ENCODE measurements at regions not wholly inside any gene's neighbourhood (a gene's known extent, or its start where the extent isn't known, plus 50 kb on each side); places are given as distances from the start of the nearest gene placed in this dataset.

DNA sequence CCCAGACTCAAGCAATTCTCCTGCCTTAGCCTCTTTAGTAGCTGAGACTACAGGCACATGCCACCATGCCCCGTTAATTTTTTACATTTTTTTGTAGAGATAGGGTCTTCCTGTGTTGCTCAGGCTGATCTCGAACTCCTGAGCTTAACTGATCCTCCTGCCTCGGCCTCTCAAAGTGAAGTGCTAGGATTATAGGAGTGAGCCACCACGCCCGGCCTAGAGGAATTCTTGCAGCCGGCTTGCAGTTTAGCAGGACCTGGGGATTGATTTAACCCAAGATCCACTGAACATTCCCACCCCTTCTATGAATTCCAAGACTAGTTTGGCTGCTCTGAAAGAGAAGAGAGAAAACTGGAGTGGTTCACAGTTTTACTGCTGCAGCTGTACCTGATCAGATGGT, 63.3 kb upstream of the TNRC6B start:
- FAIRE-seq = no peak
- TF ChIP-seq, protein P1, sequence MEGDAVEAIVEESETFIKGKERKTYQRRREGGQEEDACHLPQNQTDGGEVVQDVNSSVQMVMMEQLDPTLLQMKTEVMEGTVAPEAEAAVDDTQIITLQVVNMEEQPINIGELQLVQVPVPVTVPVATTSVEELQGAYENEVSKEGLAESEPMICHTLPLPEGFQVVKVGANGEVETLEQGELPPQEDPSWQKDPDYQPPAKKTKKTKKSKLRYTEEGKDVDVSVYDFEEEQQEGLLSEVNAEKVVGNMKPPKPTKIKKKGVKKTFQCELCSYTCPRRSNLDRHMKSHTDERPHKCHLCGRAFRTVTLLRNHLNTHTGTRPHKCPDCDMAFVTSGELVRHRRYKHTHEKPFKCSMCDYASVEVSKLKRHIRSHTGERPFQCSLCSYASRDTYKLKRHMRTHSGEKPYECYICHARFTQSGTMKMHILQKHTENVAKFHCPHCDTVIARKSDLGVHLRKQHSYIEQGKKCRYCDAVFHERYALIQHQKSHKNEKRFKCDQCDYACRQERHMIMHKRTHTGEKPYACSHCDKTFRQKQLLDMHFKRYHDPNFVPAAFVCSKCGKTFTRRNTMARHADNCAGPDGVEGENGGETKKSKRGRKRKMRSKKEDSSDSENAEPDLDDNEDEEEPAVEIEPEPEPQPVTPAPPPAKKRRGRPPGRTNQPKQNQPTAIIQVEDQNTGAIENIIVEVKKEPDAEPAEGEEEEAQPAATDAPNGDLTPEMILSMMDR (optimal IDR thresholded peaks at IDR 0.05 in 1 of 3, IDR thresholded peaks at IDR 0.05 in 1 of 3, conservative IDR thresholded peaks at IDR 0.05 in 1 of 3; ENCODE audit: extremely low read depth in 1 of 3, insufficient read depth in 2 of 3, low read length in 3 of 3) = no peak
- TF ChIP-seq EZH2 (IDR thresholded peaks at IDR 0.05; ENCODE audit: low read length) = no peak
- Histone ChIP-seq H3K9ac (ENCODE audit: control insufficient read depth, extremely low read depth, insufficient read depth, low read length) (no peak overlapping the region), H3K4me2 (ENCODE audit: control insufficient read depth, extremely low read depth, insufficient read depth, low read depth, low read length) (no peak overlapping the region), H3K36me3 (ENCODE audit: control insufficient read depth in 2 of 2, extremely low read depth in 1 of 2, insufficient read depth in 2 of 2, low read length in 2 of 2) (no peaks in the 10 kb centered on the region), H3K9me3 (ENCODE audit: control insufficient read depth, low read depth, low read length) (no peaks in the 10 kb centered on the region), H3K27me3 (ENCODE audit: control insufficient read depth, extremely low read depth, insufficient read depth, low read length) (no peaks in the 10 kb centered on the region), H3K27ac (ENCODE audit: control insufficient read depth, insufficient read depth, low read length) (no peak overlapping the region), H4K20me1 (ENCODE audit: control insufficient read depth, extremely low read depth, insufficient read depth, low read length) (no peaks in the 10 kb centered on the region), H3K4me1 (ENCODE audit: control insufficient read depth, extremely low read depth, insufficient read depth, low read length) (no peaks in the 10 kb centered on the region), H3K79me2 (ENCODE audit: control insufficient read depth, insufficient read depth, low read length) (no peaks in the 10 kb centered on the region), H3K4me3 (ENCODE audit: control insufficient read depth in 2 of 3, extremely low read depth in 1 of 3, insufficient read depth in 2 of 3, low read depth in 1 of 3, low read length in 3 of 3) (no peak overlapping the region), H3K9me1 (ENCODE audit: control insufficient read depth, extremely low read depth, insufficient read depth, low read length) (no peaks in the 10 kb centered on the region), H2AFZ (ENCODE audit: control insufficient read depth, low read length) (no peak overlapping the region)
- dilution Hi-C loops (cut with MboI; ENCODE audit: extremely low pct_ligation_motif_present, low sequenced_read_pairs) = no loop called here
- no peak for DNase-seq (ENCODE audit: low read depth, low spot score)

DNA sequence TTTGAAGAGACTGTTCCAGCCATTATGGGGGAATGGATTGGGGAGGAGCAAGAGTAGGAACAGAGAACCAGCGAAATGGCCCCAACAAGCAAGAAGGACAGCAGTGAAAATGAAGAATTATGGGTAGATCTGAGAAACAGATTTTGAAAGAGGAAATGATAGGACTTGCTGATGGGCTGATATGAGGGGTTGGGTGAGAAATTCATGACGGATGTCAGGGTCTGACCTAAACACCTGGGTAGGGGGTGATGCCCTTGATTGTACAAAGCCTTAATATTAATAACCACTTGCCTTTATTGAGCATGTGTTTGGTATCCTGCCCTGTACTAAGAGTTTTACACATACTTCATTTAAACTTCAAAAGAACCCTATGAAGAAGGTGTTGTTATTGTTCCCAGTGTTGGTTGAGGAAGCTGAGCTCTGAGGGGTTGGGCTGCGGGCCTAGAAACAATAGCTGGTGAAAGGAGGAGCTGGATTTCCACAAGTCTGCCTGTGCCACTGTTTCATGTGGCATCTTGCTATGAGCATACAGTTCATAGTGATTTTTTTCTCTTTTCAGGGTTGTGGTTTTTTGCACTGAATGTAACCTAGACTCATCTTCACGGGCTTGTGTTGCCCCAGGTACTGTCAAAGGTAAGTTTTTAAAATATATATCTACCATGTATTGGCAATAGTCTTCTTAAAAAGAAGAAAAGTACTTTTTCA, 61.1 kb upstream of the TNRC6B start:
- DNase-seq (ENCODE audit: low read depth, low spot score) = no peak
- no peak overlapping the region for H3K4me2 ChIP-seq (ENCODE audit: control insufficient read depth, extremely low read depth, insufficient read depth, low read depth, low read length)
- H3K27ac ChIP-seq (ENCODE audit: control insufficient read depth, insufficient read depth, low read length) = no peak overlapping the region
- no peak overlapping the region for H3K9ac ChIP-seq (ENCODE audit: control insufficient read depth, extremely low read depth, insufficient read depth, low read length)
- no peaks in the 10 kb centered on the region for H4K20me1 ChIP-seq (ENCODE audit: control insufficient read depth, extremely low read depth, insufficient read depth, low read length)
- no peak overlapping the region for H3K4me3 ChIP-seq (ENCODE audit: control insufficient read depth in 2 of 3, extremely low read depth in 1 of 3, insufficient read depth in 2 of 3, low read depth in 1 of 3, low read length in 3 of 3)
- FAIRE-seq = no peak
- no peak for TF ChIP-seq EZH2 (IDR thresholded peaks at IDR 0.05; ENCODE audit: low read length)
- TF ChIP-seq, protein P1 (optimal IDR thresholded peaks at IDR 0.05 in 1 of 3, IDR thresholded peaks at IDR 0.05 in 1 of 3, conservative IDR thresholded peaks at IDR 0.05 in 1 of 3; ENCODE audit: extremely low read depth in 1 of 3, insufficient read depth in 2 of 3, low read length in 3 of 3) = no peak
- H3K79me2 ChIP-seq (ENCODE audit: control insufficient read depth, insufficient read depth, low read length) = no peaks in the 10 kb centered on the region
- no peak overlapping the region for H2AFZ ChIP-seq (ENCODE audit: control insufficient read depth, low read length)
- H3K9me1 ChIP-seq (ENCODE audit: control insufficient read depth, extremely low read depth, insufficient read depth, low read length) = no peaks in the 10 kb centered on the region
- no peaks in the 10 kb centered on the region for H3K36me3 ChIP-seq (ENCODE audit: control insufficient read depth in 2 of 2, extremely low read depth in 1 of 2, insufficient read depth in 2 of 2, low read length in 2 of 2)
- no peaks in the 10 kb centered on the region for H3K27me3 ChIP-seq (ENCODE audit: control insufficient read depth, extremely low read depth, insufficient read depth, low read length)
- dilution Hi-C loops (cut with MboI; ENCODE audit: extremely low pct_ligation_motif_present, low sequenced_read_pairs) = no loop called here
- no peaks in the 10 kb centered on the region for H3K9me3 ChIP-seq (ENCODE audit: control insufficient read depth, low read depth, low read length)
- no peaks in the 10 kb centered on the region for H3K4me1 ChIP-seq (ENCODE audit: control insufficient read depth, extremely low read depth, insufficient read depth, low read length)

Data from keratinocyte (primary cell).